ENCODE measurements at regions not wholly inside any gene's neighbourhood (a gene's known extent, or its start where the extent isn't known, plus 50 kb on each side); places are given as distances from the start of the nearest gene placed in this dataset.

- TF ChIP-seq CTCF (IDR thresholded peaks at IDR 0.05) (no peak), POLR2A (IDR thresholded peaks at IDR 0.05) (no peak), EP300 (IDR thresholded peaks at IDR 0.05) (no peak)
Observed at GRCh38 chrX:138157850-138158249, 553.7 kb downstream of the FGF13 start.
